Lung (tissue), 11 donors: ENCODE measurements at regions not wholly inside any gene's neighbourhood (a gene's known extent, or its start where the extent isn't known, plus 50 kb on each side); places are given as distances from the start of the nearest gene placed in this dataset.

ENCODE experiments used
- ATAC-seq: fragments of 200-7000 bp; cut with Tn5 transposase; one replicate; pipeline ENCODE4 v1.9.1; 2020; ENCODE audit warnings: moderate number of reproducible peaks; ENCODE audit not compliant: insufficient read depth, low FRiP score
- DNase-seq, 3 donors: peaks; one replicate each; pipeline ENCODE4 v3.0.0-alpha.2; 2013 to 2017
- H3K27ac ChIP-seq, 2 donors: one replicate each; pipeline ENCODE4 v1.5.1; 2013; ENCODE audit warnings: mild to moderate bottlenecking in 2 of 2, moderate library complexity in 2 of 2, control low read depth in 1 of 2, inconsistent platforms in 1 of 2, low read depth in 1 of 2, low read length in 1 of 2
- H3K27me3 ChIP-seq, 3 donors: one replicate each; pipeline ENCODE4 v1.5.1; 2013; ENCODE audit warnings: low read length in 2 of 3; ENCODE audit not compliant: control insufficient read depth in 3 of 3, insufficient read depth in 3 of 3
- H3K36me3 ChIP-seq, 4 donors: one replicate each; pipeline ENCODE4 v1.5.1; 2013; ENCODE audit warnings: low read length in 4 of 4, mild to moderate bottlenecking in 1 of 4, moderate library complexity in 1 of 4; ENCODE audit not compliant: control insufficient read depth in 4 of 4, insufficient read depth in 4 of 4
- H3K4me1 ChIP-seq, 5 donors: one replicate each; pipeline ENCODE4 v1.5.1; 2013; ENCODE audit warnings: low read length in 5 of 5, mild to moderate bottlenecking in 2 of 5, moderate library complexity in 1 of 5; ENCODE audit not compliant: control insufficient read depth in 5 of 5, insufficient read depth in 5 of 5
- H3K4me3 ChIP-seq: one replicate; pipeline ENCODE4 v1.5.1; 2013; ENCODE audit warnings: mild to moderate bottlenecking, control low read depth, moderate library complexity
- H3K9ac ChIP-seq, 2 donors: one replicate each; pipeline ENCODE4 v1.5.1; 2013; ENCODE audit warnings: low read length in 2 of 2, control low read depth in 1 of 2; ENCODE audit not compliant: insufficient read depth in 1 of 2
- H3K9me3 ChIP-seq, 4 donors: one replicate each; pipeline ENCODE4 v1.5.1; 2013; ENCODE audit warnings: low read length in 3 of 4, mild to moderate bottlenecking in 1 of 4, moderate library complexity in 1 of 4; ENCODE audit not compliant: control insufficient read depth in 4 of 4, insufficient read depth in 3 of 4
- CTCF ChIP-seq: IDR thresholded peaks from 2 replicates; pipeline ENCODE4 v1.5.1; 2012; ENCODE audit warnings: mild to moderate bottlenecking; ENCODE audit errors: control extremely low read depth, extremely low read depth
- WGBS, 2 donors: extraction: QIAGEN DNeasy Blood & Tissue Kit; methylation state at CpG; one replicate each; pipeline ENCODE4 v1.1.7; 2013; 5-methylcytosine and 5-hydroxymethylcytosine counted together
- donor health status: control.
- donor health status: control.
- donor health status: Bipolar disorder and iron deficiency.
- donor health status: healthy.
- donor health status: DM: yes; HTN: yes; CAD: no.

- WGBS, 2 donors, result 67 to 88% methylated on average over 13 of the region's 13 CpGs
- H3K27ac ChIP-seq, result no peak overlapping the region
- H3K9ac ChIP-seq, result peak overlapping the region in 1 of 2 donors; percentile 55
- DNase-seq, result peak in 2 of 3 donors; percentile 77 to 88
- no peak overlapping the region for H3K4me3 ChIP-seq
- H3K9me3 ChIP-seq, result no peaks in the 10 kb centered on the region
- no peak for ATAC-seq
- H3K27me3 ChIP-seq, result no peaks in the 10 kb centered on the region
- H3K36me3 ChIP-seq, result no peaks in the 10 kb centered on the region
- peaks cover 0 to 15% (median 4%) of the 10 kb centered on the region in 5 donors for H3K4me1 ChIP-seq
- TF ChIP-seq CTCF, result no peak
Measured at GRCh38 chr13:110824702-110825300, 90.1 kb downstream of the ANKRD10 start.

GRCh38 chr13:110825516-110825915, 89.4 kb downstream of the ANKRD10 start:
- H3K4me3 ChIP-seq, result no peak overlapping the region
- no peaks in the 10 kb centered on the region for H3K27me3 ChIP-seq
- no peak overlapping the region for H3K9ac ChIP-seq
- no peaks in the 10 kb centered on the region for H3K36me3 ChIP-seq
- H3K9me3 ChIP-seq, result no peaks in the 10 kb centered on the region
- 73 to 79% methylated on average over 13 of the region's 13 CpGs for WGBS, 2 donors
- peaks cover 0 to 15% (median 4%) of the 10 kb centered on the region in 5 donors for H3K4me1 ChIP-seq
- TF ChIP-seq CTCF, result no peak
- ATAC-seq, result no peak
- no peak overlapping the region for H3K27ac ChIP-seq
- no peak for DNase-seq

GRCh38 chr13:110826101-110826500, 88.8 kb downstream of the ANKRD10 start:
- H3K4me1 ChIP-seq, result peaks cover 0 to 15% (median 4%) of the 10 kb centered on the region in 5 donors
- H3K9me3 ChIP-seq, result no peaks in the 10 kb centered on the region
- H3K27me3 ChIP-seq, result no peaks in the 10 kb centered on the region
- no peak for TF ChIP-seq CTCF
- H3K9ac ChIP-seq, result no peak overlapping the region
- 95 to 98% methylated on average over 5 of the region's 5 CpGs for WGBS, 2 donors
- no peak for ATAC-seq
- H3K27ac ChIP-seq, result no peak overlapping the region
- DNase-seq, result no peak
- no peak overlapping the region for H3K4me3 ChIP-seq
- H3K36me3 ChIP-seq, result no peaks in the 10 kb centered on the region
